DMS53 (cell line): ENCODE measurements at regions not wholly inside any gene's neighbourhood (a gene's known extent, or its start where the extent isn't known, plus 50 kb on each side); places are given as distances from the start of the nearest gene placed in this dataset.
"Not testable (repeated sequence)": the region's sequence is repeated elsewhere in the genome, so short reads cannot be mapped to it uniquely, and the experiment has no call there.

ENCODE experiments used
- DNase-seq: peaks from one replicate; lab custom pipeline; 2025; lab: John Stamatoyannopoulos, UW

DNA sequence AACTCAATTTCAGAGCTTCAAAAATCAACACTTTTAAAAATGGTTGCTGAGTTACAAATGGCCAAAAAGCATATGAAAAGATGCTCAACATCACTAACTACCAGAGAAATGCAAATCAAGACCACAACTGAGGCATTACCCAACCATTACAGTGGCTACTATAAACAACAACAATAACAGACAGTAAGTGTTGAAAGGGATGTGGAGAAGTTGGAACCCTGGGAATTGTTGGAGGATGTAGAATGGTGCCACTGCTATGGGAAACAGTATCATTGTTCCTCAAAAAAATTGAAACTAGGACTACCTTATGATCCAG lies 173.3 kb upstream of the SPRED2 start:
- no peak for DNase-seq

DNA sequence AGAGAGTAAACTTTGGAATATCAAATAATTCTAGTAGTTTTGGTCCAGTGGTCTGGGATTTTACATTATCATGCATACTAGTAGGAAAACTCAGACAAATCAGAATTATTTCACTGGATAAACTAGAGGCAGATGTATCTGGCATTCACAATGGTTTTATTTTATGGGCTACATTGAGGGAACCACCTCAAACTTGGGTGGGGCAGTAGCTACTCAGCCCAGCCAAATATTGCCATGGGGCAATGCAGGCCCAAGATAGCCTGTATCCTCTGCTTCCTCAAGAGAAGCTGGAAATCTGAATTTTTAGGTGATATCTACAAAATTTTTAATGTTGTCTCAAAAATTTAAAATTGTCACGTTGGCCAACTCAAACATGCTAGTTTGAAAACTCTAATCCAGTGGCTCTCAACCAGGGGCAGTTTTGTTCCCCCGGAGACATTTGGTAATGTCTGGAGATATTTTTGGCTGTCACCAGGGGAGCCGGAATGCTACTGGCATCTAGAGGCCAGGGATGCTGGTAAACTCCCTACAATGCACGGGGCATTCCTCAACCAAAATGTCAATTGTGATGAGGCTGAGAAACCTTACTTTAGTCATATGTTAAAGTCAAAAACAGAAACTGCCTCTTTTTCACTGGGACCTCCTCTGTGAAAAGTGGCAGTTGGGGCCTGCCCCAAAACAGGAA lies 172.8 kb upstream of the SPRED2 start:
- no peak for DNase-seq

DNA sequence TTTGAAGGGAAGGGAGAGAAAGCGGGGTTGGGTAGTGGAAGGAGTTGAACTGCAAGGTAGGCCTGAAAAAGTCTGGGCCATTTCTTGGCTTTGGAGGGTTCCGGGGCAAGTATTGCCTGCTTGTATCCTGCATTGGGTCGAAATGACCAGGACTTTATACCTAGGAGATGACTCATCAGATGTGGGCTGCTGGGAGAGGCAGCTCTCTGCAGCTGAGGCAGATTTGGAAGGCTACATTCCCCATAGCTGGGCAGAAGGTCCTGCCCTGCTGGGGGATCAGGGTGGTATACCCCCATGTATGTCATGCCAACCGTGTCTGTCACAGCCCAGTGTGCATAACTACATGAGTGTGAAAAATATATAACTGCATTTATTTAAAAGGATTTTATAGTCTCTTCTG lies 171.8 kb upstream of the SPRED2 start:
- DNase-seq: peak; percentile 55

DNA sequence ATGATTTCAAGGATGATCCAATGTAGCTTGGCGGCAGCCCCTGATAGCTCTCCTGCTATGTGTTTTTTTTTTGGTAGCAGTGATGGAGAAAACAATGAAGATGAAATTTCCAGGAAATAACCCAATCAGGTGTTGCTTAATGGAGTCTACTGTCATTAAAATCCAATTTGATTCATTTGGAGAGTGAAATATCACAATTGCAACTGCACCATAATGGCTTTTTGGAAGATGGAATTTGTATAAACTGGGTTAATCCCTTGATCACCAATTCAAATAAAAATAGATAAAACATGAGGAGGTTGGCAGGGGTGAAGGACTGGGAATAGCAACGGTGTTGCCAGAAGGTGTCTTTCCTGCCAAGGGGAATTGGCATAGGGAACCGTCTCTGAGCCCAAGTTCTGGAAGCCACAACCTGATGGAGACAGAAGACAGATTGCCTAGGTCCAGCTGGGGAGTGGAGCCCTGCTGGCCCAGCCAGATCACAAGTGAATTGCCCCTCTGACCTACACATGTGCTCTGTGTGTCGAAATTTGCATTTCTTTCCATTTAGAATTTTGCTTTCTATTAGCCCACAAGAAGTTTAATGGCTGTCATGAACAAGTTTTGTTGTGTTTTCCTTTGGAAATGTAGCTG lies 170.3 kb upstream of the SPRED2 start:
- no peak for DNase-seq

DNA sequence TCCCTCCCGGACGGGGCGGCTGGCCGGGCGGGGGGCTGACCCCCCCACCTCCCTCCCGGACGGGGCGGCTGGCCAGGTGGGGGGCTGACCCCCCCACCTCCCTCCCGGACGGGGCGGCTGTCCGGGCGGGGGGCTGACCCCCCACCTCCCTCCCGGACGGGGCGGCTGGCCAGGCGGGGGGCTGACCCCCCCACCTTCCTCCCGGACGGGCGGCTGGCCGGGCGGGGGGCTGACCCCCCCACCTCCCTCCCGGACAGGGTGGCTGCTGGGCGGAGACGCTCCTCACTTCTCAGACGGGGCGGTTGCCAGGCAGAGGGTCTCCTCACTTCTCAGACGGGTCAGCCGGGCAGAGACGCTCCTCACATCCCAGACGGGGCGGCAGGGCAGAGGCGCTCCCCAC lies 168.5 kb upstream of the SPRED2 start:
- DNase-seq: not testable (repeated sequence)

DNA sequence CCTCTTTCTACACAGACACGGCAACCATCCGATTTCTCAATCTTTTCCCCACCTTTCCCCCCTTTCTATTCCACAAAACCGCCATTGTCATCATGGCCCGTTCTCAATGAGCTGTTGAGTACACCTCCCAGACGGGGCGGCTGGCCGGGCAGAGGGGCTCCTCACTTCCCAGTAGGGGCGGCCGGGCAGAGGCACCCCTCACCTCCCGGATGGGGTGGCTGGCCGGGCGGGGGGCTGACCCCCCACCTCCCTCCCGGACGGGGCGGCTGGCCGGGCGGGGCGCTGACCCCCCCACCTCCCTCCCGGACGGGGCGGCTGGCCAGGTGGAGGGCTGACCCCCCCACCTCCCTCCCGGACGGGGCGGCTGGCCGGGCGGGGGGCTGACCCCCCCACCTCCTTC lies 168.0 kb upstream of the SPRED2 start:
- not testable (repeated sequence) for DNase-seq

DNA sequence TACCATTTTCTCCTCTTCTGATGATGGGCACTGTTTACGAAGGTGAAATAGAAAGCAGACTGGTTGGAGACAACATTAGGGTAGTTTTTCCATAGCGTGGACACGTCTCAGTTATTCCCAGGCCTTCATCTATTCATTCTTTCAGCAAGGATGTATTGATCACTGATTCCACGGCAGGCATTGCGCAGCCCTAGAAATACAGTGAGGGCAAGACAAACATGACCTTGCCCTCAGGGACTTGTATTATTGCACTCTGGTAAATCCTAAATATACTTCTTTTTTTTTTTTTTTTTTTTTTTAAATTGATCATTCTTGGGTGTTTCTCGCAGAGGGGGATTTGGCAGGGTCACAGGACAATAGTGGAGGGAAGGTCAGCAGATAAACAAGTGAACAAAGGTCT lies 167.3 kb upstream of the SPRED2 start:
- no peak for DNase-seq

DNA sequence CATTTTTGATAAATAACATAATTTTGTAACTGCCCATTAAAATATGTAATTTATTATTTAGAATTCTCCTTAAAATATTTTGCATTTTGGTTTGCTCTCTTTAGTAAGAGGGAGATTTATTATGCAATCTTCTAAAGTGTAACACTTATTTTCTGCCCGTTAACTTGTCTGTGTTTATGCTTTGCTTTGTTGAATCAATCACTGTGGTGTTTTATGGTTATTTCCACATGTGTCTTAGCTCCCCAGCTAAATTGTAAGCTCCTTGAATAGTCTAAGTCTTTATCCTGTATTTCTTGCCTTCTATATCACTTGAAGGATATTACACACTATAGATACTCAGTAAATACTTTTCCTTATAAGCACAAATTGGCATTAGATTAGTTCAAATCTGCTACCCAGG lies 166.6 kb upstream of the SPRED2 start:
- DNase-seq: no peak

DNA sequence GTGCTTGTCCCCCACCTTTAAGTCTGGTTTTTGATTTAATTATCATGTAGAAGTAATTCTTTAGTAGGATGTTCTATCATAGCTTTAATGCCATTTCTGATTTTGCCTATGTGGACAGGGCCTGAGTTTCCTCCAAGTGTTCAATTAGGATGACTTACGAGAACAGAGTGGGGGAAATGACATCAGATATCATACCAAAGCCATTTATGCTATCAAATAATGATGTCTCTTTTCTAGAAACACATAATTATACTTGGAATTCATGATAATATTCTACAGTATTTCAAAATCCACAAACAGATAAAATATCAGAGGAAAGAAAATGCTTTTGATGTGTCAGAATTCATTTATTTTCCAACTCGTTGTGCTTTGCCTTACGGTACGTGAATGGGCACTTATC lies 165.9 kb upstream of the SPRED2 start:
- DNase-seq: no peak

DNA sequence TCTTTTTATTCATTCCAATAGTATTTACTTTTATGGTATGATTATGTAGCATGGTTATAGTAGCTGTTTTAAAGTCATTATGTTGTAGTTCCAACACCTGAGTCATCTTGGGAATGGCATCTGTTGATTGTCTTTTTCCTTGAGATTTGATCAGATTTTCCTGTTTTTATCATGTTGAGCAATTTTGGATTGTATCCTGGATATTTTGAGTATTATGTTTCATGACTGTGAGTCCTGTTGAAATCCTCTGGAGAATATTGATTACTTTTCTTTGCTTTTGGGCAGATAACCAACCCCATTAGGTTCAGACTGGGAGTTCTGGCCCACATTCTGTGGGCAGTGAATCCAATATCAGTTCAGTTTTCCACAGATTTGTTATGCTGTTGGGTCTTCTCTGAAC lies 163.2 kb upstream of the SPRED2 start:
- no peak for DNase-seq

DNA sequence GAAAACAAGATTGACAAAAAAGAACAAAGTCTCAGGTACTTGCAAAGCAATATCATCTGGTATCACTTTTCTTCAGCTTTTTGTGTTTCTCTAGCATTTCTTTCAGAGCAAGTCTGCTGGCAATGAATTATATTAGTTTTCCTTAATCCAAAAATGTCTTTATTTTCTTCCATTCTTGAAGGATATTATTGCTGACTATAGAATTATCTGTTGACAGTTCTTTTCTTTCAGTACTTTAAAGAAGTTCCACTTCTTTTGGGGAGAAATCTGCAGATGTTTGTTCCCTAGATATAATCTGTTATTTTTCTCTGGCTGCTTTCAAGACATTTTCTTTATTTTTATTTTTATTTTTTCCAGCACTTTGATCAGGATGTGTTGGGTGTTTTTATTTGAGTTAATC lies 161.8 kb upstream of the SPRED2 start:
- no peak for DNase-seq

DNA sequence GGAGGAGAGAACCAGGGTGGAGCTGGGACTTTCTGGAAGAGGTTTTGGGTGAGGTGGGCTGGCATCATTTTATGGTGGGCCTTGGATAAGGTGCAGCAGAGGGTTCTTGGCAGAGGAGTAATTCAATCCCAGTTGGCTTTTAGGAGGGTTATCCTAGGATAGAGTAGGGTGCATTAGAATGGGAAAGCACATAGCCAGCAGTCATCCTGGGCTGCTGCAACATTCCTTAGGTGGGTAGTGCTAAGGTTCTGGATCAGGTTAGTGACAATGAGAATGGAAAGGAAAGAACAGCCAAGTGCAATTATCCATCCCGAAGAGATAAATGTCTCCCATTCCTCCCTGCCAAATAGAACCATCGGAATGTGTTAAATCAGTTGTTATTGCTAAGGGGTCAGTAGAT lies 157.3 kb upstream of the SPRED2 start:
- no peak for DNase-seq

DNA sequence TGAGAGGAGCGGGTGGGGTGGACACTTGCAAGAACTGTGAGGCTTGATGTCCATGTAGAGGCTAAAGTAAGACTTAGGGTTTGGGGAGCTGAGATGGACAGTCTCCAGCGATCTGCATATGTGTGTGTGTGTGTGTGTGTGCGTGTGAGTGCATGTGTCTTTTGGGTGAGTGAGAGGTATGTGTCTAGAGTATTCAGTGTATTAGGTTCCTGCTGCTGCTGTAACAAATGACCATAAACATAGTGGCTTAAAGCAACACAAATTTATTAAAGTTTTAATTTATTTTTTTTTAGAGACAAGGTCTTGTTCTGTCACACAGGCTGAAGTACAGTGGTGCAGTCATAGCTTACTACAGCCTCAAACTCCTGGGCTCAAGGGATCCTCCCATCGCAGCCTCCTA lies 155.4 kb upstream of the SPRED2 start:
- no peak for DNase-seq

DNA sequence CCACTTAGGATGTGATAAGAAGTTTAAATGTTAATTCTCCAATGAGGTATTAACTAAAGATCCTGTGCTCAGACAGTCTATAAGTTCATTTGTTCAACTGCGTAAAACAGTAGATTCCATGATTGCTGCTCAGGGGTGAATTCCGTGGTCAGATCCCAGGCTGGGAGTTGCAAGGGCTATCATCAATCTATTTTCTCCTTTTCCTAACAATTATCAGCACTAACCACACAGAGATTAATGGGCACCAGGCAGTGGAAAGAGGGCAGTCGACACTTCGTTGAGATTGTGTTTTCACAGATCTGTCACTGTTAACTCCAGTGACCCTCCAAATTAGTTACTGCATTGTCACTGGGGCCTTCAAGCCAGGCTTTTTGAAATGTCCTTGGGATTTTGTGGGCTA lies 154.1 kb upstream of the SPRED2 start:
- no peak for DNase-seq

DNA sequence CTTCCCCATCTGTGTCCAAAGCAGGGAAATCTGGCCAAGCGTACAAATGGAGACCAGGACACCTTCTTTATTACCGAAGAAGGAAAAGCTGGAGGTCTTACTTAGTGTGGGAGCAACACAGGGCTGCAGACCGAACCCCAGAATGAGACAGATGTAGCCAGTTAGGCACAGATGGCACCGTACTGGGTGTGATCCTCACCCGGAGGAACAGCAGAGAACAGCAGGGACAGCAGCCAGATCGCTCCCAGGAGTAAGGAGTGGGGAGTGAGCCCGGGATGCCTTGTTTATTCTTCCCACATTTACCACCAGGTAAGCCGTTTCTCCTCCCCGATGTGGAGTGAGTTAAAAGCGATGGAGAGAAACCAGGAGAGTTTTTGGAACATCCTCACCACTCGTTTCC lies 150.7 kb upstream of the SPRED2 start:
- DNase-seq: no peak

DNA sequence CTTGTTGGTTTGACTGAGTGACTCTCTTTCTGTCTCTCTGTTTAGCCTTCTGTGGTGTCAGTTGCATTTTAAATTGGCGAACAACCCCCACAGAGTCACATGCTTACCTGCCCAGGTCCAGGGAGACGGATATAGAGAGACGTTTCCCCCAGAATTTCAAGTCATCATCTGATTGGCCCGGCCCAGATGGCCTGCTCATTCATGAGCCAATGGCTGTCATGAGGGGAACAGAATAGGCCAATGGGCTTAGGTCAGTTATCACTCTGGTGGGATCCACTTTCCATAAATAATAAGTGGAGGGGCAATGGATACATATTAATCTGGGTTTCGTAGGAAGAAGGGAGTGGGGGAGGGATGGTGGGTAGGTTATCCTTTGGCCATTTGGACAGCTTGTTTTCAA lies 150.0 kb upstream of the SPRED2 start:
- no peak for DNase-seq

DNA sequence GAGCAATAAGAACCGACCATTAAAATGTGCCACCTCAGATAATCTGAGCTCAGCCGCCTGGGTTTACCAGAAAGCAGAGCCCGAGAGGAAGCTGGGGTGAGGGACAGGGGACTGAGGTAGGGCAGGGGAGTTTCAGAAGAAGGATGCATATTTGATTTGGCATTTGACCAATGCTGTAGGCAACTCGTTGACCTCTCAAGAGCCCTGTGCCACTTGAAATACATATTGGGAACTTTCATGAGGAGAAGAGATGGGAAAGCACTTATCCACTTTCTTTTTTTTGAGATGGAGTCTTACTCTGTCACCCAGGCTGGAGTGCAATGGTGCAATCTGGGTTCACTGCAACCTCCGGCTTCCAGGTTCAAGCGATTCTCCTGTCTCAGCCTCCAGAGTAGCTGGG lies 148.4 kb upstream of the SPRED2 start:
- DNase-seq: peak; percentile 42

DNA sequence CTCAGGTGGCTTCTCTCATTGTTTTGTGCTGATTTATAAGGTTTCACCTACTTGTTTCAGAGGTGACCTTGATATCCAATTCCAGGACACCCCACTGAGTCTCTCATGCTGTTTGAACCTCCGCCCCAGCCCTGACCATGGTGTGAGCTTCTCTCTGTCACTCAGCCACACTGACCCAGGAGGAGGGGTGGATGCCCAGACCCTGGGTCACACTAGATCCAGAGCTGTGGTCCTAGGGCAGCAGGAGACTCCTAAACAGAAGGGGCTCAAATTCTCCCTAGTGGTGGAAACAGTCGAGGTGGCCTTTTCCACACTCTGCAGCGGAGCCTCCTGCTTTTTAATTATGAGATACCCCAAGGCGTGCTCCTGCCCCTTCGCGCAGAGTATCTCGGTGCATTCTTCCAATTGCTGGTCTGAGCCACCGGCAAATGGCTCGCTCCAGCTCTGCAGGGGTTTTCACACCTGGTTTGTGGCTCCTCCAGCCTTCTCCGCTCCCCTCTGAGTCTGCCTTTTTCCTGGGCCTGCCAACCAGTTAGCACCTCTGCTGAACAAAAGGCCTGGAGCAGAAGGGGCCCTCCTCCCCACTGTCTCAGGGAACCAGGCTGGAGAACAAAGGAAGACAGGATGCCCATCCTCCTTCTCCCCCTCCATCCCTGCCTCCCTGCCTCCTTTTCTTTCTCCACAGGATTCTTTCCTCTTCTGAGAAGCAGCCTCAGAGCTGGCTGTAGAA lies 147.3 kb upstream of the SPRED2 start:
- DNase-seq: no peak

DNA sequence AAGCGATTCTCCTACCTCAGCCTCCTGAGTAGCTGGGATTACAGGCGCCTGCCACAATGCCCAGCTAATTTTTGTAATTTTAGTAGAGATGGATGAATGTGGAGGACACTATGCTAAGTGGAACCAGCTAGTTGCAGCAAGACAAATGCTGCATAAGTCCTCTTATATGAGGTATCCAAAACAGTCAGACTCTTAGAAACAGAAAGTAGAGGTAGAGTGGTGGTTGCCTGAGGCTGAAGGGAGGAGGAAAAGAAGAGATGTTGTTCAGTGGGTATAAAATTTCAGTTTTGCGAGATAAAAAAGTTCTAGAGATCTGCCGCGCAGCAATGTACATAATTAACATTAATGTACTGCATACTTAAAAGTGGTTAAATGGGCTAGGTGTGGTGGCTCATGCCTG lies 145.3 kb upstream of the SPRED2 start:
- DNase-seq: no peak

DNA sequence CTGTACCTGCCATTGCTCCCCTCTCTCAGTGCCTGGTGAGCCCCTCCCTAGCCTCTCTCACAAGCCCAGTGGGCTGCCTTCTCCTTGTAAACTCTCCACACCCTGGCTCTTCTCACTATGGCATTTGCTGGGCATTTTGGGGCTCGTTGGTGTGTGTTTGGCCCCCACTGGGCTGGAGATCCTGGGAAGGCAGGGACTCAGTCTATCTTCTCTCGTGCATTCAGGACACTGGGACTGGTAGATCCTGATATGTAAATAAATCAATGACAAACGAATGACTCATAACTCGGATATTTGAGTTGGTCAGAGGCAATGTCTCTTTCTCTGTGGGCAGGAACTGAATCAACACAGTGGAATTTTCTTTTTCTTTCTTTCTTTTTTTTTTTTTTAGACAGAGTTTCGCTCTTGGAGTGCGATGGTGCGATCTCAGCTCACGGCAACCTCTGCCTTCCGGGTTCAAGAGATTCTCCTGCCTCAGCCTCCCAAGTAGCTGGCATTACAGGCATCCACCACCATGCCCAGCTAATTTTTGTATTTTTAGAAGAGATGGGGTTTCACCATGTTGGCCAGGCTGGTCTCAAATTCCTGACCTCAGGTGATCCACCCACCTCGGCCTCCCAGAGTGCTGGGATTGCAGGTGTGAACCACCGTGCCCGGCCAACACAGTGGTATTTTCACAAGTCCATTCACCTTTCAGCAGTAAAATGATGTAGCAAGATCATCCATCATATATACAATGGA lies 144.6 kb upstream of the SPRED2 start:
- peak; percentile 90 for DNase-seq

DNA sequence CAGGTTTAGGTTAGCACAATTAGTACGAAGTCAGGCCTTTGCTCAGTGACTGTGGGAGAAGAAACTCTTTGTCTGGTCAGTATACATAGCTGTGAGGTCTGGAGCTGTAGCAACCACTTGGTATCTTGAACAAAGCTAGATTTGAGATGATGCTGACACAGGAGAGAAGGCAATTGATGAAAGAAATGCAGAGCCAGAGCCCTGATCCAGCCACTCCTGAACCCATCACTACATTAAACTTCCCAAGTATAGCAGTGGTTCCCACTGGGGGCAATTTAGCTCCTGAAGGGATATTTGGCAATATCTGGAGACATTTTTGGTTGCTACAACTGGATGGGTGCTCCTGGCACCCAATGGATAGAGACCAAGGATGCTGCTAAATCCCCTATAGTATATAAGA lies 143.9 kb upstream of the SPRED2 start:
- DNase-seq: no peak

DNA sequence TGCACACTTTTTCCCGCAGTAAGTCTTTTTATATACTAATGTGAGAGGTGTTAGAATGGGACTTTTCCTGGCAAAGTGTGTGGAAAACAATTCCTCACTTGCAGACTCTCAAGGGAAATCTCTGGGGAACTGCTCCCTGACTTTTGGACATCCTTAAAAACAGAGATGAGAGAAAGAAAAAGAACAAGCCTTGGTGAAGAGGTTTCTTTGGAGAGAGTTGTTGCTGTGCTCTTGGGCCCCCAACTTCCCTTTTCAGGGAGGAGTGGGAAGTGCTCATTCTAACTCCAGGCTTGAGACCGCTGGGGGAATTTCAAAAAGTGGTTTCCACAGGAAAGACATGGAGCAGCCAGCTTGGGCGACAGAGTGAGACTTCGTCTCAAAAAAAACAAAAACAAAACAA lies 142.6 kb upstream of the SPRED2 start:
- DNase-seq: no peak
